GM23338 (cell line): ENCODE measurements at regions not wholly inside any gene's neighbourhood (a gene's known extent, or its start where the extent isn't known, plus 50 kb on each side); places are given as distances from the start of the nearest gene placed in this dataset.
A peak's percentile ranks its signal among the peaks of the same experiment; 100 is the strongest.

ENCODE experiments used
- CTCF ChIP-seq, 2 experiments: fragments of 200-600 bp in 1 of 2; sonication (generic) in 1 of 2; conservative IDR thresholded peaks; 2 replicates each; pipeline versions ENCODE4 v1.5.1 to v1.6.1; 2016 to 2017; ENCODE audit warnings: antibody characterized with exemption in 2 of 2, low read depth in 2 of 2, mild to moderate bottlenecking in 2 of 2, moderate library complexity in 1 of 2
- ETS1 ChIP-seq: IDR thresholded peaks from 2 replicates; pipeline ENCODE4 v1.6.1; 2016; ENCODE audit warnings: antibody characterized with exemption
- EZH2 ChIP-seq: fragments of 200-600 bp; sonication (generic); IDR thresholded peaks from one replicate; pipeline ENCODE4 v1.8.0; 2017; ENCODE audit warnings: antibody characterized with exemption, mild to moderate bottlenecking, low read depth; ENCODE audit not compliant: unreplicated experiment
- EZH2phosphoT487 ChIP-seq: fragments of 200-600 bp; sonication (generic); IDR thresholded peaks from one replicate; pipeline ENCODE4 v1.8.1; 2018; ENCODE audit warnings: antibody characterized with exemption; ENCODE audit not compliant: unreplicated experiment
- NANOG ChIP-seq: IDR thresholded peaks from 2 replicates; pipeline ENCODE4 v1.6.1; 2016; ENCODE audit warnings: antibody characterized with exemption, borderline replicate concordance
- POLR2AphosphoS5 ChIP-seq: IDR thresholded peaks from 2 replicates; pipeline ENCODE4 v1.6.1; 2016; ENCODE audit warnings: antibody characterized with exemption, low read depth
- REST ChIP-seq: IDR thresholded peaks from one replicate; pipeline ENCODE4 v1.6.1; 2018; ENCODE audit warnings: antibody characterized with exemption; ENCODE audit not compliant: unreplicated experiment
- STAT1 ChIP-seq: IDR thresholded peaks from one replicate; pipeline ENCODE4 v1.6.1; 2016; ENCODE audit warnings: antibody characterized with exemption; ENCODE audit not compliant: unreplicated experiment
- TF ChIP-seq, protein P1 (sequence below): fragments of 250-450 bp; sonication (Bioruptor Pico); IDR thresholded peaks from 2 replicates; pipeline ENCODE4 v1.5.0; 2020; ENCODE audit warnings: mild to moderate bottlenecking, moderate library complexity

GRCh38 chr20:19100975-19101374, 111.5 kb upstream of the SLC24A3 start:
- TF ChIP-seq CTCF (conservative IDR thresholded peaks at IDR 0.05; ENCODE audit: low read depth in 2 of 2) (no peak), EZH2 (no peak), POLR2AphosphoS5 (no peak), NANOG (no peak), REST (peak; percentile 56), EZH2phosphoT487 (no peak), ETS1 (no peak), STAT1 (no peak)
- TF ChIP-seq, protein P1, sequence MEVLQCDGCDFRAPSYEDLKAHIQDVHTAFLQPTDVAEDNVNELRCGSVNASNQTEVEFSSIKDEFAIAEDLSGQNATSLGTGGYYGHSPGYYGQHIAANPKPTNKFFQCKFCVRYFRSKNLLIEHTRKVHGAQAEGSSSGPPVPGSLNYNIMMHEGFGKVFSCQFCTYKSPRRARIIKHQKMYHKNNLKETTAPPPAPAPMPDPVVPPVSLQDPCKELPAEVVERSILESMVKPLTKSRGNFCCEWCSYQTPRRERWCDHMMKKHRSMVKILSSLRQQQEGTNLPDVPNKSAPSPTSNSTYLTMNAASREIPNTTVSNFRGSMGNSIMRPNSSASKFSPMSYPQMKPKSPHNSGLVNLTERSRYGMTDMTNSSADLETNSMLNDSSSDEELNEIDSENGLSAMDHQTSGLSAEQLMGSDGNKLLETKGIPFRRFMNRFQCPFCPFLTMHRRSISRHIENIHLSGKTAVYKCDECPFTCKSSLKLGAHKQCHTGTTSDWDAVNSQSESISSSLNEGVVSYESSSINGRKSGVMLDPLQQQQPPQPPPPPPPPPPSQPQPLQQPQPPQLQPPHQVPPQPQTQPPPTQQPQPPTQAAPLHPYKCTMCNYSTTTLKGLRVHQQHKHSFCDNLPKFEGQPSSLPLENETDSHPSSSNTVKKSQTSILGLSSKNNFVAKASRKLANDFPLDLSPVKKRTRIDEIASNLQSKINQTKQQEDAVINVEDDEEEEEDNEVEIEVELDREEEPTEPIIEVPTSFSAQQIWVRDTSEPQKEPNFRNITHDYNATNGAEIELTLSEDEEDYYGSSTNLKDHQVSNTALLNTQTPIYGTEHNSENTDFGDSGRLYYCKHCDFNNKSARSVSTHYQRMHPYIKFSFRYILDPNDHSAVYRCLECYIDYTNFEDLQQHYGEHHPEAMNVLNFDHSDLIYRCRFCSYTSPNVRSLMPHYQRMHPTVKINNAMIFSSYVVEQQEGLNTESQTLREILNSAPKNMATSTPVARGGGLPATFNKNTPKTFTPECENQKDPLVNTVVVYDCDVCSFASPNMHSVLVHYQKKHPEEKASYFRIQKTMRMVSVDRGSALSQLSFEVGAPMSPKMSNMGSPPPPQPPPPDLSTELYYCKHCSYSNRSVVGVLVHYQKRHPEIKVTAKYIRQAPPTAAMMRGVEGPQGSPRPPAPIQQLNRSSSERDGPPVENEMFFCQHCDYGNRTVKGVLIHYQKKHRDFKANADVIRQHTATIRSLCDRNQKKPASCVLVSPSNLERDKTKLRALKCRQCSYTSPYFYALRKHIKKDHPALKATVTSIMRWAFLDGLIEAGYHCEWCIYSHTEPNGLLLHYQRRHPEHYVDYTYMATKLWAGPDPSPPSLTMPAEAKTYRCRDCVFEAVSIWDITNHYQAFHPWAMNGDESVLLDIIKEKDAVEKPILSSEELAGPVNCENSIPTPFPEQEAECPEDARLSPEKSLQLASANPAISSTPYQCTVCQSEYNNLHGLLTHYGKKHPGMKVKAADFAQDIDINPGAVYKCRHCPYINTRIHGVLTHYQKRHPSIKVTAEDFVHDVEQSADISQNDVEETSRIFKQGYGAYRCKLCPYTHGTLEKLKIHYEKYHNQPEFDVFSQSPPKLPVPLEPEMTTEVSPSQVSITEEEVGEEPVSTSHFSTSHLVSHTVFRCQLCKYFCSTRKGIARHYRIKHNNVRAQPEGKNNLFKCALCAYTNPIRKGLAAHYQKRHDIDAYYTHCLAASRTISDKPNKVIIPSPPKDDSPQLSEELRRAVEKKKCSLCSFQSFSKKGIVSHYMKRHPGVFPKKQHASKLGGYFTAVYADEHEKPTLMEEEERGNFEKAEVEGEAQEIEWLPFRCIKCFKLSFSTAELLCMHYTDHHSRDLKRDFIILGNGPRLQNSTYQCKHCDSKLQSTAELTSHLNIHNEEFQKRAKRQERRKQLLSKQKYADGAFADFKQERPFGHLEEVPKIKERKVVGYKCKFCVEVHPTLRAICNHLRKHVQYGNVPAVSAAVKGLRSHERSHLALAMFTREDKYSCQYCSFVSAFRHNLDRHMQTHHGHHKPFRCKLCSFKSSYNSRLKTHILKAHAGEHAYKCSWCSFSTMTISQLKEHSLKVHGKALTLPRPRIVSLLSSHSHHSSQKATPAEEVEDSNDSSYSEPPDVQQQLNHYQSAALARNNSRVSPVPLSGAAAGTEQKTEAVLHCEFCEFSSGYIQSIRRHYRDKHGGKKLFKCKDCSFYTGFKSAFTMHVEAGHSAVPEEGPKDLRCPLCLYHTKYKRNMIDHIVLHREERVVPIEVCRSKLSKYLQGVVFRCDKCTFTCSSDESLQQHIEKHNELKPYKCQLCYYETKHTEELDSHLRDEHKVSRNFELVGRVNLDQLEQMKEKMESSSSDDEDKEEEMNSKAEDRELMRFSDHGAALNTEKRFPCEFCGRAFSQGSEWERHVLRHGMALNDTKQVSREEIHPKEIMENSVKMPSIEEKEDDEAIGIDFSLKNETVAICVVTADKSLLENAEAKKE (CRISPR knock-in tag) = no peak
